B cell (primary cell): ENCODE measurements at regions not wholly inside any gene's neighbourhood (a gene's known extent, or its start where the extent isn't known, plus 50 kb on each side); places are given as distances from the start of the nearest gene placed in this dataset.

Experiments
- ATAC-seq: fragments of 200-7000 bp; cut with Tn5 transposase; one replicate; pipeline ENCODE4 v1.10.0; 2021; ENCODE audit warnings: low read depth, mild to moderate bottlenecking, moderate number of reproducible peaks, moderate library complexity
- CTCF ChIA-PET: fragments of 350-600 bp; sonication (Branson Sonifier 250); formaldehyde crosslinking; loops from one replicate; lab custom pipeline; 2021; ENCODE audit warnings: antibody characterized with exemption, inconsistent platforms; lab: Charles Lee
- POLR2A ChIA-PET: fragments of 350-600 bp; sonication (Branson Sonifier 250); formaldehyde crosslinking; loops from one replicate; lab custom pipeline; 2021; ENCODE audit warnings: antibody characterized with exemption; lab: Charles Lee
- DNase-seq: peaks from one replicate; pipeline ENCODE4 v3.0.0; 2013
- H2AFZ ChIP-seq: 2 replicates; pipeline ENCODE4 v1.6.1; 2012; ENCODE audit warnings: mild to moderate bottlenecking, low read depth, low read length; ENCODE audit not compliant: insufficient read depth, poor library complexity, severe bottlenecking
- H3K27ac ChIP-seq, 2 donors: 1 replicate in 1 of 2; 2 replicates in 1 of 2; pipeline ENCODE4 v1.5.1; 2012 to 2013; ENCODE audit warnings: low read length in 2 of 2, mild to moderate bottlenecking in 2 of 2, moderate library complexity in 1 of 2
- H3K27me3 ChIP-seq, 4 experiments: fragments of 200-600 bp in 1 of 4; sonication (generic) in 1 of 4; replicated peaks in 1 of 4; 1 replicate in 2 of 4; 2 replicates in 2 of 4; pipeline versions ENCODE4 v1.6.1 to v1.7.0; 2013 to 2016; ENCODE audit warnings: low read length in 3 of 4, mild to moderate bottlenecking in 2 of 4, mixed read lengths in 1 of 4, moderate library complexity in 1 of 4; ENCODE audit not compliant: insufficient read depth in 4 of 4, control insufficient read depth in 3 of 4; ENCODE audit errors: control extremely low read depth in 1 of 4
- H3K36me3 ChIP-seq, 2 experiments: replicated peaks in 1 of 2; 1 replicate in 1 of 2; 2 replicates in 1 of 2; pipeline versions ENCODE4 v1.6.1 to v1.7.1; 2013; ENCODE audit warnings: low read length in 1 of 2; ENCODE audit not compliant: insufficient read depth in 2 of 2, control insufficient read depth in 1 of 2; ENCODE audit errors: control extremely low read depth in 1 of 2, extremely low read depth in 1 of 2
- H3K4me1 ChIP-seq, 2 donors: fragments of 200-600 bp in 1 of 2; sonication (generic) in 1 of 2; 1 replicate in 1 of 2; 2 replicates in 1 of 2; pipeline versions ENCODE4 v1.5.1 to v1.6.1; 2013 to 2017; ENCODE audit warnings: low read length in 2 of 2; ENCODE audit not compliant: control insufficient read depth in 2 of 2, insufficient read depth in 2 of 2
- H3K4me2 ChIP-seq: replicated peaks from 2 replicates; pipeline ENCODE3; 2012; ENCODE audit warnings: mild to moderate bottlenecking, low read depth, low read length; ENCODE audit not compliant: poor library complexity, severe bottlenecking
- H3K4me3 ChIP-seq, 5 experiments: fragments of 200-600 bp in 1 of 5; sonication (generic) in 1 of 5; 1 replicate in 3 of 5; 2 replicates in 2 of 5; pipeline versions ENCODE4 v1.5.1 to v1.7.0; 2011 to 2016; ENCODE audit warnings: low read length in 4 of 5, mild to moderate bottlenecking in 4 of 5, low read depth in 2 of 5, control low read depth in 1 of 5, moderate library complexity in 1 of 5; ENCODE audit not compliant: insufficient read depth in 1 of 5; ENCODE audit errors: control extremely low read depth in 1 of 5, extremely low read depth in 1 of 5
- H3K79me2 ChIP-seq: fragments of 200-600 bp; sonication (generic); one replicate; pipeline ENCODE4 v1.6.0; 2016; ENCODE audit warnings: low read length; ENCODE audit not compliant: control insufficient read depth, insufficient read depth
- H3K9ac ChIP-seq: fragments of 200-600 bp; sonication (generic); 2 replicates; pipeline ENCODE4 v1.6.1; 2017; ENCODE audit warnings: mild to moderate bottlenecking, low read length, moderate library complexity
- H3K9me3 ChIP-seq, 3 donors: one replicate each; pipeline versions ENCODE4 v1.6.1 to v1.7.1; 2013; ENCODE audit warnings: low read length in 2 of 3; ENCODE audit not compliant: control insufficient read depth in 2 of 3, insufficient read depth in 1 of 3; ENCODE audit errors: control extremely low read depth in 1 of 3
- H4K20me1 ChIP-seq: 2 replicates; pipeline ENCODE4 v1.6.0; 2012; ENCODE audit warnings: mild to moderate bottlenecking, low read length; ENCODE audit not compliant: insufficient read depth, control insufficient read depth, poor library complexity, severe bottlenecking
- H3K27ac Mint-ChIP-seq: one replicate; pipeline ENCODE4 v1.8.0; 2021; ENCODE audit warnings: mixed read lengths
- H3K27me3 Mint-ChIP-seq: one replicate; pipeline ENCODE4 v1.8.0; 2021; ENCODE audit warnings: mixed read lengths
- H3K4me1 Mint-ChIP-seq: one replicate; pipeline ENCODE4 v1.8.0; 2021; ENCODE audit warnings: mixed read lengths
- H3K4me3 Mint-ChIP-seq: one replicate; pipeline ENCODE4 v1.8.0; 2021; ENCODE audit warnings: mixed read lengths
- H3K9me3 Mint-ChIP-seq: one replicate; pipeline ENCODE4 v1.8.0; 2022; ENCODE audit warnings: mixed read lengths; ENCODE audit not compliant: insufficient read depth
- CTCF ChIP-seq: fragments of 200-600 bp; IDR thresholded peaks from one replicate; pipeline ENCODE4 v1.8.0; 2022; ENCODE audit warnings: antibody characterized with exemption, mild to moderate bottlenecking
- EZH2 ChIP-seq: IDR thresholded peaks from 2 replicates; pipeline ENCODE4 v1.6.1; 2012; ENCODE audit warnings: borderline replicate concordance, low read depth, mild to moderate bottlenecking, moderate library complexity, low read length; ENCODE audit not compliant: insufficient read depth, poor library complexity, severe bottlenecking
- WGBS: methylation state at CpG from one replicate; pipeline ENCODE4 v1.1.5; 2013; ENCODE audit warnings: missing lambda C conversion rate; ENCODE audit not compliant: insufficient coverage; 5-methylcytosine and 5-hydroxymethylcytosine counted together
- intact Hi-C: fragments of 100-400 bp; cut with micrococcal nuclease; formaldehyde crosslinking; loops from one replicate; pipeline ENCODE4 v1.10.0; 2022

- intact Hi-C loops = no loop called here
- H3K27ac ChIP-seq = no peak overlapping the region
- TF ChIP-seq EZH2 = no peak
- H3K79me2 ChIP-seq = no peaks in the 10 kb centered on the region
- DNase-seq = no peak
- H3K9me3 ChIP-seq = no peaks in the 10 kb centered on the region
- POLR2A ChIA-PET = no interaction called here
- no peak overlapping the region for H3K4me3 Mint-ChIP-seq
- WGBS = 71% methylated on average over 4 of the region's 4 CpGs
- no peak overlapping the region for H3K4me2 ChIP-seq
- no peak overlapping the region for H3K4me3 ChIP-seq
- no peaks in the 10 kb centered on the region for H3K36me3 ChIP-seq
- H3K27me3 Mint-ChIP-seq = peaks cover 10% of the 10 kb centered on the region
- no peaks in the 10 kb centered on the region for H3K4me1 Mint-ChIP-seq
- H2AFZ ChIP-seq = no peak overlapping the region
- no peaks in the 10 kb centered on the region for H3K4me1 ChIP-seq
- no peak overlapping the region for H3K9ac ChIP-seq
- H4K20me1 ChIP-seq = no peaks in the 10 kb centered on the region
- H3K27ac Mint-ChIP-seq = no peak overlapping the region
- CTCF ChIA-PET = no interaction called here
- no peaks in the 10 kb centered on the region for H3K9me3 Mint-ChIP-seq
- H3K27me3 ChIP-seq = no peaks in the 10 kb centered on the region
- no peak for ATAC-seq
Measured at GRCh38 chr10:10482613-10483012, 535.1 kb upstream of the CELF2 start.

DNA sequence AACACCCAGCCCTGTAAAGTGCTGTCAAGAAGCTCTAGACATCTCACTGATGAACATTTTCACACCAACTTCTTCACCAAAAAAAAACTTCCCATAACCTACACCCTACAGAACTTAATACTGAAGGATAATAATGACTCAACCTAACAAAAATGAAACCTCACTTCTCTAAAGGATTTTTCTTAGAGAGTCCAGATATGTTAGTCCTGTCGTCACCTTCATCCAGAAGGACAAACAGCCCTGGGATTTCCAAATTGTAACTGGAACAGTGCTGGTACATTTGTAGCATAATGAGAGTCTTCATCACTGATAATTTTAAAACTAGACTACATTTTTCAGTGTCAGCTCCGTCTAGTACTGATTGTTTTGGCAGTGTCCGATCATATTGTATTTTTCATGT, 528.6 kb upstream of the CELF2 start:
- H2AFZ ChIP-seq = no peak overlapping the region
- H3K4me1 Mint-ChIP-seq = no peaks in the 10 kb centered on the region
- no peak overlapping the region for H3K4me3 ChIP-seq
- no peak for ATAC-seq
- no peak overlapping the region for H3K4me2 ChIP-seq
- no peaks in the 10 kb centered on the region for H3K27me3 ChIP-seq
- no peak for TF ChIP-seq CTCF
- no peak for TF ChIP-seq EZH2
- no peak overlapping the region for H3K9ac ChIP-seq
- H3K4me3 Mint-ChIP-seq = no peak overlapping the region
- H4K20me1 ChIP-seq = no peaks in the 10 kb centered on the region
- peaks cover 0 to 1% (median 0%) of the 10 kb centered on the region in 3 donors for H3K9me3 ChIP-seq
- peaks cover 17% of the 10 kb centered on the region for H3K27me3 Mint-ChIP-seq
- WGBS = no CpG with 5 or more reads among the region's 3 CpGs
- CTCF ChIA-PET = no interaction called here
- no peak overlapping the region for H3K27ac Mint-ChIP-seq
- H3K27ac ChIP-seq = no peak overlapping the region
- H3K79me2 ChIP-seq = no peaks in the 10 kb centered on the region
- H3K9me3 Mint-ChIP-seq = no peaks in the 10 kb centered on the region
- no peaks in the 10 kb centered on the region for H3K36me3 ChIP-seq
- no peak for DNase-seq
- POLR2A ChIA-PET = no interaction called here
- H3K4me1 ChIP-seq = no peaks in the 10 kb centered on the region
- intact Hi-C loops = no loop called here
